WTC11 (cell line): ENCODE measurements at regions not wholly inside any gene's neighbourhood (a gene's known extent, or its start where the extent isn't known, plus 50 kb on each side); places are given as distances from the start of the nearest gene placed in this dataset.

Experiments used
- AFF4 ChIP-seq: sonication (generic); formaldehyde crosslinking; IDR thresholded peaks from 2 replicates; pipeline ENCODE4 v1.8.1; 2023; ENCODE audit warnings: mild to moderate bottlenecking, missing genetic modification reagents, borderline replicate concordance
- CTCF ChIP-seq: fragments of 200-600 bp; IDR thresholded peaks from 2 replicates; pipeline ENCODE4 v1.8.0; 2022; ENCODE audit warnings: antibody characterized with exemption
- ETV6 ChIP-seq: sonication (generic); formaldehyde crosslinking; IDR thresholded peaks from 2 replicates; pipeline ENCODE4 v1.8.1; 2022; ENCODE audit warnings: mild to moderate bottlenecking, missing genetic modification reagents
- HMGXB4 ChIP-seq: sonication (generic); formaldehyde crosslinking; IDR thresholded peaks from 2 replicates; pipeline ENCODE4 v1.8.1; 2023; ENCODE audit warnings: mild to moderate bottlenecking, moderate library complexity, missing genetic modification reagents
- IRF2 ChIP-seq: sonication (generic); formaldehyde crosslinking; IDR thresholded peaks from 2 replicates; pipeline ENCODE4 v1.8.0; 2022; ENCODE audit warnings: low read depth, missing genetic modification reagents, borderline replicate concordance
- MAX ChIP-seq: sonication (generic); formaldehyde crosslinking; IDR thresholded peaks from 2 replicates; pipeline ENCODE4 v1.8.0; 2022; ENCODE audit warnings: mild to moderate bottlenecking, missing genetic modification reagents
- USF1 ChIP-seq: sonication (generic); formaldehyde crosslinking; IDR thresholded peaks from 2 replicates; pipeline ENCODE4 v1.8.0; 2022; ENCODE audit warnings: mild to moderate bottlenecking, missing genetic modification reagents
- ZNF281 ChIP-seq: sonication (generic); formaldehyde crosslinking; IDR thresholded peaks from 2 replicates; pipeline ENCODE4 v1.8.0; 2023; ENCODE audit warnings: mild to moderate bottlenecking, missing genetic modification reagents

- TF ChIP-seq CTCF (no peak), AFF4 (CRISPR knock-in tag) (no peak), IRF2 (CRISPR knock-in tag) (no peak), ZNF281 (no peak), ETV6 (CRISPR knock-in tag) (no peak), USF1 (CRISPR knock-in tag) (no peak), MAX (CRISPR knock-in tag) (no peak), HMGXB4 (CRISPR knock-in tag) (no peak)
Measured at GRCh38 chr13:81888855-81889254, 1547.9 kb upstream of the SPRY2 start.
